PFSK-1 (cell line): ENCODE measurements at regions not wholly inside any gene's neighbourhood (a gene's known extent, or its start where the extent isn't known, plus 50 kb on each side); places are given as distances from the start of the nearest gene placed in this dataset.

Experiments
- FOXP2 ChIP-seq: optimal IDR thresholded peaks from 2 replicates; pipeline ENCODE3; 2011; ENCODE audit warnings: borderline replicate concordance, control low read depth, inconsistent platforms; ENCODE audit not compliant: insufficient read depth; ENCODE audit errors: extremely low read length, extremely low read depth
- POLR2AphosphoS5 ChIP-seq: IDR thresholded peaks from 2 replicates; pipeline ENCODE4 v1.6.1; 2012; ENCODE audit warnings: low read depth, mild to moderate bottlenecking, control low read depth, low read length, moderate library complexity
- REST ChIP-seq, 2 experiments: IDR thresholded peaks; 2 replicates each; pipeline versions ENCODE4 v1.6.1 to v1.8.0; 2011 to 2012; ENCODE audit warnings: low read depth in 2 of 2, low read length in 2 of 2, control low read depth in 1 of 2, inconsistent platforms in 1 of 2, mild to moderate bottlenecking in 1 of 2, moderate library complexity in 1 of 2; ENCODE audit not compliant: insufficient read depth in 1 of 2
- SIN3A ChIP-seq: IDR thresholded peaks from 2 replicates; pipeline ENCODE4 v1.6.1; 2012; ENCODE audit warnings: mild to moderate bottlenecking, low read length, moderate library complexity, borderline replicate concordance; ENCODE audit not compliant: insufficient read depth
- TAF1 ChIP-seq: IDR thresholded peaks from 2 replicates; pipeline ENCODE4 v1.6.1; 2012; ENCODE audit warnings: low read length, control low read depth, borderline replicate concordance; ENCODE audit not compliant: insufficient read depth

- TF ChIP-seq SIN3A (no peak), REST (IDR thresholded peaks at IDR 0.05; ENCODE audit: insufficient read depth in 1 of 2, low read depth in 2 of 2, low read length in 2 of 2) (no peak), POLR2AphosphoS5 (no peak), TAF1 (no peak), FOXP2 (no peak)
Measured at GRCh38 chr2:234334756-234335155, 162.1 kb downstream of the ARL4C start.
